ENCODE measurements at regions not wholly inside any gene's neighbourhood (a gene's known extent, or its start where the extent isn't known, plus 50 kb on each side); places are given as distances from the start of the nearest gene placed in this dataset.

- TF ChIP-seq CTCF (conservative IDR thresholded peaks at IDR 0.05; ENCODE audit: low read depth, low read length): no peak
- no peak overlapping the region for H3K4me3 ChIP-seq (ENCODE audit: low read depth, low read length)
- no peak for DNase-seq (ENCODE audit: low read depth)
Measured at GRCh38 chr10:47109906-47110305, 190.1 kb upstream of the GDF10 start.

GRCh38 chr10:47111329-47111862 lies 188.6 kb upstream of the GDF10 start:
- H3K4me3 ChIP-seq (ENCODE audit: low read depth, low read length): no peak overlapping the region
- no peak for DNase-seq (ENCODE audit: low read depth)
- TF ChIP-seq CTCF (conservative IDR thresholded peaks at IDR 0.05; ENCODE audit: low read depth, low read length): no peak

- no peak overlapping the region for H3K4me3 ChIP-seq (ENCODE audit: low read depth, low read length)
- no peak for DNase-seq (ENCODE audit: low read depth)
- TF ChIP-seq CTCF (conservative IDR thresholded peaks at IDR 0.05; ENCODE audit: low read depth, low read length): no peak
Measured at GRCh38 chr10:47112612-47113011, 187.4 kb upstream of the GDF10 start.

- DNase-seq (ENCODE audit: low read depth): no peak
- H3K4me3 ChIP-seq (ENCODE audit: low read depth, low read length): no peak overlapping the region
- TF ChIP-seq CTCF (conservative IDR thresholded peaks at IDR 0.05; ENCODE audit: low read depth, low read length): no peak
Measured at GRCh38 chr10:47113907-47114500, 186.0 kb upstream of the GDF10 start.

- no peak overlapping the region for H3K4me3 ChIP-seq (ENCODE audit: low read depth, low read length)
- DNase-seq (ENCODE audit: low read depth): no peak
- TF ChIP-seq CTCF (conservative IDR thresholded peaks at IDR 0.05; ENCODE audit: low read depth, low read length): no peak
Measured at GRCh38 chr10:47114680-47115186, 185.3 kb upstream of the GDF10 start.

- no peak overlapping the region for H3K4me3 ChIP-seq (ENCODE audit: low read depth, low read length)
- no peak for TF ChIP-seq CTCF (conservative IDR thresholded peaks at IDR 0.05; ENCODE audit: low read depth, low read length)
- DNase-seq (ENCODE audit: low read depth): no peak
Measured at GRCh38 chr10:47115322-47115721, 184.7 kb upstream of the GDF10 start.

- DNase-seq (ENCODE audit: low read depth): no peak
- no peak overlapping the region for H3K4me3 ChIP-seq (ENCODE audit: low read depth, low read length)
- TF ChIP-seq CTCF (conservative IDR thresholded peaks at IDR 0.05; ENCODE audit: low read depth, low read length): no peak
Measured at GRCh38 chr10:47116445-47116844, 183.6 kb upstream of the GDF10 start.

All from epithelial cell of proximal tubule (primary cell).